ENCODE measurements at regions not wholly inside any gene's neighbourhood (a gene's known extent, or its start where the extent isn't known, plus 50 kb on each side); places are given as distances from the start of the nearest gene placed in this dataset.

DNA sequence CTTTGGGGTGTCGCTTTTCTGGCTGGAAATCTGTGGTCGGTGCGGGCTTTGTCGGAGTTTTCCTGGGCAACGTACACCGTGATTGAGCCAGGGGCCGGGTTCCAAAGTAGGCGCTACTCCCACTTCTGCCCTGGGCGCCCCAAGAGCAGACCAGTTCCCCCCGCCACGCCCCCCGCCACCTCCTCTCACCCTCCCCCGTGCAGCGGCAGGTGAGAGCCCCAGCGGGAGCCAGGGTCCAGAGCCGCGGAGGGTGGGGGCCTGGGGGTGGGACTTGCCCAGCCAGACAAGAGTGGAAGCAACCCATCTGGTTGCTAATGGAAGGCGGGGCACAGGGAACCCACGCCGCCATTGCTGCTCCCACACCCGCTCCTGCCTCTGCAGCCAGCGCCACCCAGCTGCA, 2195.9 kb downstream of the PCDH9 start:
- no peak for DNase-seq (ENCODE audit: low read depth)

DNA sequence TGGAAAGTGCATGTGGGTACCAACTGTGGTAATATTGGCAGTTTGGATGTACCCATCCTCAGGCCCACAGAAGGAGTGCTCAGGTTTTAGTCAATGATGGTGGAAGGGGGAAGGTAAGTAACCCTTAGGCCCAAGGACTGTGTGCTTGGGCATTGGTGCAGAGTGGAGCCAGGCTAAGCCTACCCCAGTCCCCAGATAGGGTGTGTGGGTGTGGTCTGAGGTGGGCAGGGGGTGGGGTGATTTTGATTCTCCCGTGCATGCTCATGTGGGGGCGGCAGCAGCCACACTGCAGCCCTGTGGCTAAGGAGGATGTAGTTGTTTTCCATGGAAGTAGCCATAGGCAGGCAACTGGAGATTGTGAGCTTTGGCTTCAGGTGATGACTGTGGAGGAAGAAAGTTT, 2197.3 kb downstream of the PCDH9 start:
- DNase-seq (ENCODE audit: low read depth), result no peak

DNA sequence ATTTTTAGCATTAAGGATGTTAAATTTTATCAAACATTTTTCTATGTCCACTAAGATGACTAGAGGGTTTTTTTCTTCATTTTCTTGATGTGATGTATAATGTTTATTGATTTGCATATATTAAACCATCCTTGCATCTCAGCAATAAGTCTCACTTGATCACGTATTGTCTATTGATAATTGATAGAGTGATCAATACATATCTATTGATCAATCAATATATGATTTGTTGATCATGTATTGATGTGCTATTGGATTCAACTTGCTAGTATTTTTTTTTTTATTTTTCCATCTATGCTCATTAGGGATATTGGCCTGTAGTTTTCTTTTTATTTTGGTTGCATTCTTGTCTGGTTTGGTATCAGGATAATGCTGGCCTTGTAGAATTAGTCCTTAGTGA, 2202.0 kb downstream of the PCDH9 start:
- DNase-seq (ENCODE audit: low read depth), result no peak

DNA sequence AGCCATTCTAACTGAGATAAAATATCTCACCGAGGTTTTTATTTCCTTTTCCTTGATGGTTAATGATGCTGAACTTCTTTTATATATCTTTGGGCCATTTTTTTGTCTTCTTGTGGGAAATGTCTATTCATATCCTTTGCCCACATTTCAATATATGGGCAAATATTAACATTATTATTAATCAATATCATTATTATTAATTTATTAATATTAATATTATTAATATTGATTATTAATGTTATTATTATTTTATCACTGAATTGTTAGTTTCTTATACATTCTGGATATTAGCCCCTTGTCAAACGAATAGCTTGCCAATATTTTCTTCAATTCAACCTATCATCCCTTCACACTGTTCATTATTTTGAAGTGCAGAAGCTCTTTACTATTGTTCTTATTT, 2203.6 kb downstream of the PCDH9 start:
- no peak for DNase-seq (ENCODE audit: low read depth)

DNA sequence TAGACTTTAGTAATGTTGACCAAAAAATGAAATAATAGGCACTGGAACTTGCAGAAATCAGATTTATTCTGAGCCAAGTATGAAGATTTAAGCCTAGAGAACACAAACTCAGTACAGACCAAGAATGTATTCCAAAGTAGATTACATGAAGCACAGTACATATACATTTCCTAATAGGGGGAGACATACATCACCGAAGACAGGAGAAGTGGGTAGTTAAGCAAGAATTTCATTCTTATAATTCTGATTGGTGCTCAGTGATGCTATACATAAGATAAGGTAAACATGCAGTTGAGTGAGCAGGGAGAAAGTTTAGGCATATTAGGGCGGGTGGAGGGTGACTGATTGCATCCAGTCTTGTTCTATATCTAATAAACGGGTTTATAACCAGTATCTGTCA, 2218.8 kb downstream of the PCDH9 start:
- no peak for DNase-seq (ENCODE audit: low read depth)

DNA sequence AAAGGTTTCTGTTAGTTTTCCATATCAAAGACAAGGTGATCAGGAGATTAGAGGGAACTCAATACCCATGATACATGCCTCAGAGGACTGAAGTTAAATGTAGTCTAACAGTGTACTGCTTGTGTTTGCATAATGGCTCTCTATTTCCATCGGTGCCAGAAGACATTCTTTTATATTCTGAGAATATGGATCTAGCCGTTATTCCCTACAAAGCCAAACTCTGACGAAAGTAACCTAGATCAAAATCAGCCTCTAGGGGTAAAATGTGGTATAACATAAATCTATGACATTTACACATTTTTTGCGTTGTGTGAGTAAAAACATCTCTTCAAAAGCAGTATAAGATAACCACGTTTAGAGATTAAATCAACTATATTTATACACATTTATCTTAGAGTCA, 2232.7 kb downstream of the PCDH9 start:
- DNase-seq (ENCODE audit: low read depth), result no peak

DNA sequence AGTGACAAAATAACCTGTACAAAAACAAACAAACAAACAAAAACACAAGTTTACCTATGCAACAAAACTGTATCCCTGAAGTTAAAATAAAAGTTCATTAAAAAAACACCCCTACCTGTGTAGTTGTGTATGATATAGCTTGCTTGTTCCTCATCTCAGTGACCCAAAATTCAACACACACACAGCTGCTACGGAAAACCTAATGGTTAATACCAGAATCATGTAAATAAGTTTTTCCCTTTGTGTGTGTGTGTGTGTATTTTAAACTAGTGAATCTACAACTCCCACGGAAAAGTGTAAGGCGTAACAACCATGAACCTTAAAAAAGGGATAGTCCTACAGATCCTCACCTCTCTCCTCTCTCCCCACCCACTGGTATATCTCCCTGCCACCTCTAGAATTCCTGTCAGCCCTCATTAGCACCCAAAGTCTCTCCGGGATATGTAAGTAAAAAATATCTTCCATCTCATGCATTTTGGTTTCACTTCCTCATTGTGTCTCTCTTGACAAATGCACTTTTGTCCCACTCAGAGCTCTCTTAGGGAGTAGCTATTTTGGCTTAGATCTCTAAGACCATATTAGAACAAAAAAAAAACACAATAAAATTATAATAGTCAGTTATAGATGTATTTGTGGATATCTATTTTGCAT, 2236.5 kb downstream of the PCDH9 start:
- no peak for DNase-seq (ENCODE audit: low read depth)

DNA sequence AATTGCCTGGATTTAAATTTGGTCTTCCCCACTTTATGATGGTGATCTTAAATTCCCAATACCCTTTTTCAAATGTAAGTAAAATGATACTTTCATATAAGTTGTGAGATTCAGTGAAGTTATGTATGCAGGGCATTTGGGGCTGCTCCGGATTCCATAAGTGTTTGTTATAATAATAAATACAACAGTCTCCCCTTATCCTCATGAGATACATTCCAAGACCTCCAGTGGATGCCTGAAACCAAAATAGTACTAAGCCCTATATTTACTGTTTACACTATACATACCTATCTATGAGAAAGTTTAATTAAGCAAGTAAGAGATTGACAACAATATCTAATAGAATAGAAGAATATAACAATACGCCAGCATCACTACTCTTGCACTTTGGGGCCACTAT, 2237.8 kb downstream of the PCDH9 start:
- DNase-seq (ENCODE audit: low read depth), result no peak

DNA sequence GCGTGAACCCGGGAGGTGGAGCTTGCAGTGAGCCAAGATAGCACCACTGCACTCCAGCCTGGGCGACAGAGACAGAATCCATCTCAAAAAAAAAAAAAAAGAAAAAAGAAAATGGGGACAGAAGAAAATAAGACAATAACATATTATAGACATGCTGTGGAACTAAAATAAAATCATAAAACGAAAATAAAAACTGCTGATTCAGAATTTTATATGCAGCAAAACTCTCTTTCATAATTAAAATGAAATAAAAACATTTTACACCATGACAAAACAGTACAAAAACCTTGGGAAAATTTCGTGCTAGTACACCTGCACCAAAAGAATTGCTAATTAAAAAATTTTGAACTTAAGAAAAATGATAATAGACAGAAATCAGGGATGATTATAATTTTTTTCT, 2245.1 kb downstream of the PCDH9 start:
- no peak for DNase-seq (ENCODE audit: low read depth)

DNA sequence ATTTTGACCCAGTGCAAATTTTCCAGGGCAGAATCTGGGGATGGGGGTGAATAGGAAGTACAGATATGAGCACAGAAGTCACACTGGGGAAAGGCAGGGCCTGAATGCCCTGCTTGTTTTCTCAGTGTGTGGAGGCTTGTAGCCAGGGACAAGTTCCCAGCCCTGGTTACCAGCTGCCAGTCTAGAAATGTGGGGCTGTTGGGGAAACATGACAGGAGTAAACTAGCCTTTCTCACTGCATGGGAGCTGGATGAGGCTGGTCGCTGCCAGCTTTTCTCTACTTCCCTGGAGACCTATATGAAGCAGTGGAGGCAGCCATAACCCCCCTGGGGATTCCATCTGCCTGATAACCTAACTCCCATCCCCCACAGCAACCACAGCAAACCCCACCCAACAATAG, 2267.7 kb downstream of the PCDH9 start:
- DNase-seq (ENCODE audit: low read depth), result no peak

DNA sequence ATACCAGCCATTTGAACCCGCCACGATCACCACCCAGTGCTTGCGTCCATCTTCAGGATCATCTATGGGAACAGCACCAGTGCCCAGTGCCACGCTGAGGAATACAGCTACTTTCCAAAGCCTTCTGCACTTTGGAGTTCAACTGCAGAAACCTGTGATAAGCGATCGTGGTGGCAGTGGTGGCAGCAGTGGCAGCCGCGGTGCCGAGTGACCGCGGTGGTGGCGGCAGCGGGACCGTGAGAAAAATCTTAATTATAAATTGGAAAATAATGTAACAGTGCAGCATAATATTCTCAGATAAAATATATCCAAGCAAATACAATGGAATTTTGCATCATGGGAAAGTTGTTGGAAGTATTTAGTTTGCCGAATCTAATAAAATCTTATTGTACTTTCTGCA, 2270.9 kb downstream of the PCDH9 start:
- DNase-seq (ENCODE audit: low read depth), result no peak

DNA sequence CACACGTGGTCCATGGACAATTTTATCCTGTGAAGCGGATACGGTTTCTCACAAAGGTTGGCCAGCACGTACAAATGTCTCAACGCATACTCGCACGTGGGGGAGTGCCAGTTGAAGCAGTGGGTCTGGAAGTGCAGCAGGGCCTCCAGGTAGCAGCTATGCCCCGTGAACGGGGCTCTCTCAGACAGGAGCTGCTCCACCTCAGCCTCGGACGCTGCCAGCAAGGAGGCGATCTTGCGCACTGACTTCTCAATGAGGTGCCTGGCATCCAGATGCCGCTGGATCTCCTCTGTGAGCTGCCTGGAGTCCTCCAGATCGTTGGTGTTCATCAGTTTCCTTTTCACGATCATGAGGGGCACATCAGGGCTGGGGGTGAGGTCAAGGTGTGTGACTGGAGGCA, 2272.0 kb downstream of the PCDH9 start:
- DNase-seq (ENCODE audit: low read depth), result no peak

DNA sequence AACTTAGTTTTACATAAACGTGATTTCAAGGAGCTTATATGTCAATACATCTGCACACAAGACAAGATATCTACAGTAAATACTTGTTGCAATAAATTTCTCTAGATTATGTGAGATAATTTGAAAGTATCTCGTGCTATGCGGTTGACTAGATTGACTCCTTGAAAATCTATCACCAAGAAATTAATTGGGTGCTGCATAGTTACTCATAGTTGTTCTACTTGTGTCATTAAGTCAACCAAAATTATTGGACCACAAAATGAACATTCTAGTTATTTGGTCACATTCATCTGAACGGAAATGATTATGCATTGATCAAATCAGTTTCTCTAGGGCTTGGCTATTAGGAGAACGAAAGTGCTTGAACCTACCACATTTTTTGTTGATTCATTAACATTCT, 2291.5 kb downstream of the PCDH9 start:
- no peak for DNase-seq (ENCODE audit: low read depth)

DNA sequence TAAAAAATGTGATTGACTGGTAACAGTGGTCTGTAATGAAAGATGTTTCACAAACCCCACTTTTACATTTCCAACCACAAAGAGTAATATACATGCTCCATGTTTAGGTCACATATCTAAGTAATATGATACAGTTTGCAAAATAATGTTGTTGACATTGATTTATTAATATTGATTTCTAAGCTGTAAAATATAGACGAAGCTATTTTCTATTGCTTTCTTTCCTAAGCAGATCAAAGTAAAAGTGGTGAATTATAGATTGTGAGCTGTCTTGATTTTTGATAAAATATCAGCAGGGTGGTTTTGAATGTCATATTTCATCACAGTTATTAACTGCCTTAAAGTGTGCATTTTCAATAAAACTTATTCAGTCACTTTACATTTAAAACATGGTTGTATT, 2292.8 kb downstream of the PCDH9 start:
- no peak for DNase-seq (ENCODE audit: low read depth)

DNA sequence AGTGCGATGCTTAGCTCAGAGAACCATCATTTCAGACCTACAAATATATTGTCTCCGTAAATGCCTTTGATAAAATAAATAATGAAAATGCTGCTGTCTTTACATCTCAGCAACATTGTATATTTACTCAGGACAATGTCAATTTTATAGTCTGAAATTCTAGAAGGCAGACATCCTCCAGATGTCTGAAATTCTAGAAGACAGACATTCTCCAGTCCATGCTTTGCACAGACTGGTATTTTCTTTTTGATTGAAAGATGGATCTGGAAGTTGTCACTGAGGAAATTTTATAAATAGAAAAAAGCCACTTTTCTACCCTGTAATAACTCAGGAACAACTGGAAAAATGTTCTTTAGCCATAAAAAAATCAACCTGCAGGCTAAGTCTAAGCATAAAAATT, 2293.3 kb downstream of the PCDH9 start:
- DNase-seq (ENCODE audit: low read depth), result no peak

DNA sequence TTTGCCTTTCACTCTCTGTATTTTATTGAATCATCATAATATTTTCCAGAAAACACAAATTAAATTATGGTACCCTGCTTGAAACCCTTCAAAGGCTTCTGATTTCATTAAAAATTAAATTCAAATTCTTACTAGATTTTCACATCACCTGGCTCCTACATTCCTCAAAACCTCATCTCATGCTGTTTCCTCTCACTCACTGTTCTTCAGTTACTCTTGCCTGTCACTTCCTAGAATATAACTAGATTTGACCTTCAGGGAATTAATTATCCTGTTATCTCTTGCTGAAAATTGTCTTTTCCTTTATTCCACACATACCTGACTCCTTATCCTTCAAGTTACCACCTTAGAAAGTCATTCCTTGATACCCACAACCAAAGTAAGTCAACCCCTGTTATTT, 2294.7 kb downstream of the PCDH9 start:
- DNase-seq (ENCODE audit: low read depth), result no peak

DNA sequence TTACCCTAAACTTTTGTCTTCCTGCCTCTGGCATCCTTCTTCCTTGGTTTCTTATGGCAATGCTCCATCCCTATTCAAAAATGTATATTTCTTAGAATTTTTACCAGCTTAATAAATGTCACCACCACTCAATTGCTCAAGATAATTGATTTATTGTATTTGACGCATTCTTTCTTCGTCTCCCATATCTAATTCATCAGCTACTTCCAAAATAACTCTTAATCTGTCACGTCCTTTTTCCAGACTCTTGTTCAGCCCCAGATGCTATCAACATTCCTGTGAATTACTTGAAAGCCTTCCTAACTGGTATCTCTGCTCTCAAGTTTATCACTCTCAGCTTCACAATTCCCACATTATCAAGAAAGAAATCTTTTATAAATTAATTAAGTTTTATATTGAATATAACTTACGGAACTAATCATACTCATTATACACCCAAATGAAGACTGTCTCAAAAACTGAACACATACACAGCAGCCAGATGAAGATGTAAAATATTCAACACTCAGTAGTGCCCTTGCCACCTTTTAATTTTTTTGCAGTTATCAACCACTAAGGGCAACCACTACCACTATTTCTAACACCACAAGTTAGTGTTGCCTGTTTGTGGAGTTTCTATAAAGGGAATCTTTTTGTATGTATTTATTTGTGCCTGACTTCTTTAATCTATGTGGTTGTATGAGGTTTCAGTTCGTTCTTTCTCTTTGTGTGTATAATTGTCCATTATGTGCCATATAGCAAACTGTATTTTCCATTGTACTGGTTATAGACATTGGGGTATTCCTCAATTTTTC, 2295.4 kb downstream of the PCDH9 start:
- DNase-seq (ENCODE audit: low read depth), result no peak

DNA sequence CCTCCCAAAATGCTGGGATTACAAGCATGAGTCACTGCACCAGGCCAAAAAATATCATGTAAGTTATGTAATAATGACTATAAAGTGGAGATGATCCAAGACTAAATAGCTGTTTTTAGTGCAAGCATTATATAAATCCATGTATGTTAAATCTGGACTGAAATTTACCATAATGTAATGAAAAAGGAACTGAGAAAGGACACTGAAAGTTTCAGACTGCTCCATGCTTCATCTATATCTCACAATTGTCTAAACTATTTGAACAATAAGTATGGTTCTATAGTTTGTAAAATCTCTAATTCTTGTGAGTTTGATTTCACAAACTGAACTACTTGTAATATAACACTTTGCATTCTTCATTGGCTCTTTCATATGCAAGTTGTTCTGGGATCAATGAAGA, 2299.5 kb downstream of the PCDH9 start:
- DNase-seq (ENCODE audit: low read depth), result no peak

DNA sequence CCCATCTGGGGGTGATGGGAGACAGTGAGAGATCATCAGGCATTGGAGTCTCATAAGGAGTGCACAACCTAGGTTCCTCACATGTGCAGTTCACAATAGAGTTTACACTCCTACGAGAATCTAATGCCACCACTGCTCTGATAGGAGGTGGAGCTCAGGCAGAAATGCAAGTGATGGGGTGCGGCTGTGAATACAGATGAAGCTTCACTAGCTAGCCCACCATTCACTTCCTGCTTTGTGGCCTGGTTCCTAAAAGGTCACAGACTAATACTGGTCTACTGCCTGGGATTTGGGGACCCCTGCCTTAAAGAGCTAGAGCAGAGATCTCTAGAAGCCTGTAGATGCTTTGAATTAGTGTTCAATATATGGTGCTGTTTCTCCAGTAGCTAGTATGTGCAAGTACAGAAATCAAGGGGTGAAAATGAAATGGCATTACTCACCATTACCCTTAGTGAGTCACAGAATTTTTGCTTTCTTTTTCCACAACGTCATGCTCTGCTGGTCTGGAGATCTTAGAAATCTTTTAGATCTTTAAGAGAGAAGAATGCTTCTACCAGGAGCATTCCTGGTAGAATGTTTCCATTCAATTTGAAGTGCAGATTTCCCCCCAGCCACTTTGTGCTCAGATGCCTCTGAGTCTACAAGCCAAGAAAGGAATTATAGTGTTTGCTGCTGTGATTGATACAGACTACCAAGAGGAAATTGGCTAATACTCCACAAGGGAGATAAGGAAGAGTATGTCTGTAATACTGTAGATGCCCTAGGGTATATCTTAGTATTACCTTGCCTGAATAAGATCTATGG, 2301.2 kb downstream of the PCDH9 start:
- peak; percentile 20 for DNase-seq (ENCODE audit: low read depth)

DNA sequence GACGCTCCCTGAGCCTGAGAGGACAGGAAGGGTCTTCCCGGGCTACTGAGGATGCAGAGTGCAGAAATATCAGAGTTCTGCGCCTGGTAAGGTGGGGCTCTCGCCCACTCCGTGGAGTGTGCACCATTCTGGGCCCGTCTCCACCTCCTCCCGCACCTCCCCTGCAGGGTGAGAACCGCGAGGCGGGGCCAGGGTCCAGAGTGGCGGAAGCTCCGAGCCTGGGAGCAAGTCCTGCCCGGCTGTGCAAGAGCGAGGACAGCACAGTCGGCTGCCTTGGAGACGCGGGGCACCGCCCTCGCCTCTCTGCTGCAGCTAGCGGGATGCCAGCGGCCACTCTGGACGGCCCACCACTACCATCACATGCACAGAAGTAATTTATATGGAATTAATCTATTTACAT, 2304.4 kb downstream of the PCDH9 start:
- no peak for DNase-seq (ENCODE audit: low read depth)

DNA sequence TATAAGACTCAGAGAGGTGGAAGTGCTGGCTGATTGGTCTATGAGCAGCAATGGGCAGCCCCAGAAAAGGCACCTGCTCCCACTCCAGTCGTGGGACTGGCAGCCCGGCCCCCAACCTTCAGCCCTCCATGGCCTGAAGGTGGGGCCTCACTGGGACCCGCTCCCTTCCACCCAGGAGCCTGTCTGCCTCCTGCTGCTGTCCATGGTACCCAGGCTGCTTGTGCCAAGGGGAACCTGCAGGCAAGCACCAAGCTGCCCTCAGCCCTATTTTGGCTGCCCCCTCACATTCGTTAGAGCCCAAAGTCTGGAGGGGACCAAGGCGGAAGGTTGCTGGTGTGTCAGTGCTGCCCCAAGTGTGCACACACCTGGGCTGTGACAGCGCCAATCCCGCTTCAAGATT, 2304.9 kb downstream of the PCDH9 start:
- no peak for DNase-seq (ENCODE audit: low read depth)

DNA sequence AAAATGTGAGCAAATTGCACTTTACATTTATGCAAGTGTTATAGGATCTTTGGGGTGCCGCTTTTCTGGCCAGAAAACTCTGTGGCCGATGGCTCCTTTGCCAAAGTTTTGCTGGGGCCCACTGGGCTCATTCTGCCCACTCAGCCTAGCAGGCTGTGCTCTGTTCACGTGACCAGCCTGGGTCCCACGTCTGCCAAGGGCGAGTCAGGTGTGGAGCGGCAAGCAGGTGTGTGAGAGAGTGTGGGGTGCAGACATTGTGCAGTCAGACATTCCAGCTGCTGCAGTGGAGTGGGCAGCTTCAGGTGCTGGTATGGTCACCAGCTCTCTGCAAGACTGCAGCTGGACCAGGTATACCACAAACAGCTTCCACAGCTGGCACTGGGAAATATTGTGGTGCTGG, 2305.7 kb downstream of the PCDH9 start:
- DNase-seq (ENCODE audit: low read depth), result no peak

DNA sequence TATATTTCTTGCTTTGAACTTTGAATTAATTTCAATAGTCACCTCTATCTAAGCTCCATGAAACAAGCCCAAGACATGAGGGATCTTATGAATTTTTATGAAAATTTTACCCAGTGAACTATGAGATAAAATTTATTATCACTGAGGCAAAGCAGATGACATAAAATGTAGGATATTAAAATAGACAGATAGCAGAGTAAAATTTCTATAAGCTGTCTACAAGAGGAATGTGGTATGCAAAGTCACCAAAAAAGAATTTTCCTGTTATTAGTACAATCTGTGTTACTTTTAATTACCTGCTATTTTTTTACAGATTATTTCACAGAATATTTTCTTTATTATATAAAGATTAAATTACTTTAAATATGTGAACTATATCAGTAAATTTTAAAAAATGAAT, 2312.6 kb downstream of the PCDH9 start:
- no peak for DNase-seq (ENCODE audit: low read depth)
